ENCODE measurements at regions not wholly inside any gene's neighbourhood (a gene's known extent, or its start where the extent isn't known, plus 50 kb on each side); places are given as distances from the start of the nearest gene placed in this dataset.

GRCh38 chr12:105933671-105934665 lies 204.8 kb downstream of the NUAK1 start:
- Histone ChIP-seq H2AK5ac (ENCODE audit: low read length, severe bottlenecking) (peak overlapping the region; percentile 24), H2BK12ac (ENCODE audit: low read length in 2 of 2) (peak overlapping the region; percentile 33 to 70), H3K27me3 (ENCODE audit: control insufficient read depth in 1 of 2, insufficient read depth in 1 of 2, low read length in 2 of 2) (peaks cover 0 to under 1% of the 10 kb centered on the region in 2 experiments), H3K4me2 (ENCODE audit: low read length, poor library complexity, severe bottlenecking) (no peak overlapping the region), H3K4me1 (ENCODE audit: control insufficient read depth, insufficient read depth, low read depth, low read length) (peaks cover 8% of the 10 kb centered on the region), H3K36me3 (ENCODE audit: control insufficient read depth in 1 of 2, insufficient read depth in 2 of 2, low read depth in 1 of 2, low read length in 2 of 2) (no peaks in the 10 kb centered on the region), H3K23ac (ENCODE audit: low read length in 2 of 2) (no peak overlapping the region), H3K4me3 (ENCODE audit: insufficient read depth in 1 of 2, low read depth in 1 of 2, low read length in 2 of 2) (peak overlapping the region in 1 of 2 experiments; percentile 44), H3K79me1 (replicated peaks; ENCODE audit: low read length, poor library complexity, severe bottlenecking) (no peaks in the 10 kb centered on the region), H2BK15ac (ENCODE audit: low read depth, poor library complexity, severe bottlenecking) (peak overlapping the region; percentile 84), H3K4ac (ENCODE audit: low read depth in 1 of 2, low read length in 2 of 2) (peak overlapping the region; percentile 19), H3K27ac (ENCODE audit: low read length, poor library complexity, severe bottlenecking) (peak overlapping the region; percentile 39), H3K14ac (ENCODE audit: low read length in 2 of 2) (peak overlapping the region in 1 of 2 experiments; percentile 1), H3K9ac (ENCODE audit: low read length) (no peak overlapping the region), H4K91ac (ENCODE audit: low read length) (peak overlapping the region; percentile 92), H4K8ac (ENCODE audit: low read length) (peak overlapping the region; percentile 79), H2AFZ (ENCODE audit: low read depth, low read length) (no peak overlapping the region), H2BK5ac (ENCODE audit: low read depth, low read length, poor library complexity, severe bottlenecking) (peak overlapping the region; percentile 10), H3K9me3 (ENCODE audit: control insufficient read depth, low read length) (no peaks in the 10 kb centered on the region), H3K18ac (ENCODE audit: low read depth in 1 of 2, low read length in 2 of 2) (peak overlapping the region; percentile 50 to 82), H2BK120ac (ENCODE audit: low read depth, low read length) (peak overlapping the region; percentile 81)
- peak; percentile 95 for DNase-seq
- 37% methylated on average over 13 of the region's 13 CpGs for WGBS

DNA sequence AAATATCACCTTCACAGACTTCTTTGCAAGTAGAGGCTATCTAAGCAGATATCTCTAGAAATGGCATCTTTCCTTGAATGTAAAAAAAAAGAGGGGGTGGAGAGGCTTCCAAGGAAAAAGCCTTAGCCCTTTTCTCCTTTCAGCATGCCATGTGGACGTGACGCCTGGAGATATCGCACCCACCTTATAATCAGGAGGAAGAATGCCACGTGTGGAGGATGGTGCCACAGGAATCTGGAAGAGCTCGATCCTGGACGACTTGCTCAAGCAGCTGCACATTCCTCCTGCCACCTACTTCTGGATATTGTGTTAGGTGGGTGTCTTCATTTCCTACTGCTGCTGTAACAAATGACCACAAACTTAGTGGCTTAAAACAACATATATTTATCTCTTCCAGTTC lies 203.6 kb downstream of the NUAK1 start:
- Histone ChIP-seq H3K4me2 (ENCODE audit: low read length, poor library complexity, severe bottlenecking) (no peak overlapping the region), H3K36me3 (ENCODE audit: control insufficient read depth in 1 of 2, insufficient read depth in 2 of 2, low read depth in 1 of 2, low read length in 2 of 2) (no peaks in the 10 kb centered on the region), H4K91ac (ENCODE audit: low read length) (peak overlapping the region; percentile 52), H3K14ac (ENCODE audit: low read length in 2 of 2) (no peak overlapping the region), H2AFZ (ENCODE audit: low read depth, low read length) (no peak overlapping the region), H2AK5ac (ENCODE audit: low read length, severe bottlenecking) (peak overlapping the region; percentile 50), H3K27me3 (ENCODE audit: control insufficient read depth in 1 of 2, insufficient read depth in 1 of 2, low read length in 2 of 2) (peaks cover 0 to 12% of the 10 kb centered on the region in 2 experiments), H3K27ac (ENCODE audit: low read length, poor library complexity, severe bottlenecking) (no peak overlapping the region), H3K79me1 (replicated peaks; ENCODE audit: low read length, poor library complexity, severe bottlenecking) (no peaks in the 10 kb centered on the region), H3K9ac (ENCODE audit: low read length) (no peak overlapping the region), H2BK12ac (ENCODE audit: low read length in 2 of 2) (peak overlapping the region; percentile 46 to 72), H3K4me1 (ENCODE audit: control insufficient read depth, insufficient read depth, low read depth, low read length) (peaks cover 8% of the 10 kb centered on the region), H4K8ac (ENCODE audit: low read length) (no peak overlapping the region), H3K9me3 (ENCODE audit: control insufficient read depth, low read length) (no peaks in the 10 kb centered on the region), H2BK5ac (ENCODE audit: low read depth, low read length, poor library complexity, severe bottlenecking) (no peak overlapping the region), H2BK120ac (ENCODE audit: low read depth, low read length) (peak overlapping the region; percentile 21), H2BK15ac (ENCODE audit: low read depth, poor library complexity, severe bottlenecking) (peak overlapping the region; percentile 28), H3K4me3 (ENCODE audit: insufficient read depth in 1 of 2, low read depth in 1 of 2, low read length in 2 of 2) (no peak overlapping the region), H3K18ac (ENCODE audit: low read depth in 1 of 2, low read length in 2 of 2) (peak overlapping the region; percentile 58 to 71), H3K4ac (ENCODE audit: low read depth in 1 of 2, low read length in 2 of 2) (no peak overlapping the region), H3K23ac (ENCODE audit: low read length in 2 of 2) (no peak overlapping the region)
- WGBS = 74% methylated on average over 5 of the region's 6 CpGs
- DNase-seq = no peak

- H2BK5ac ChIP-seq (ENCODE audit: low read depth, low read length, poor library complexity, severe bottlenecking) = no peak overlapping the region
- H3K4me2 ChIP-seq (ENCODE audit: low read length, poor library complexity, severe bottlenecking) = no peak overlapping the region
- DNase-seq = peak; percentile 50
- no peak overlapping the region for H3K9ac ChIP-seq (ENCODE audit: low read length)
- no peak overlapping the region for H3K14ac ChIP-seq (ENCODE audit: low read length in 2 of 2)
- 67% methylated on average over 3 of the region's 3 CpGs for WGBS
- H3K79me1 ChIP-seq (replicated peaks; ENCODE audit: low read length, poor library complexity, severe bottlenecking) = no peaks in the 10 kb centered on the region
- peak overlapping the region; percentile 16 to 28 for H3K18ac ChIP-seq (ENCODE audit: low read depth in 1 of 2, low read length in 2 of 2)
- no peak overlapping the region for H2BK120ac ChIP-seq (ENCODE audit: low read depth, low read length)
- no peak overlapping the region for H3K4ac ChIP-seq (ENCODE audit: low read depth in 1 of 2, low read length in 2 of 2)
- no peak overlapping the region for H2BK15ac ChIP-seq (ENCODE audit: low read depth, poor library complexity, severe bottlenecking)
- H2BK12ac ChIP-seq (ENCODE audit: low read length in 2 of 2) = peak overlapping the region in 1 of 2 experiments; percentile 17
- H4K91ac ChIP-seq (ENCODE audit: low read length) = peak overlapping the region; percentile 54
- no peak overlapping the region for H3K23ac ChIP-seq (ENCODE audit: low read length in 2 of 2)
- H3K27ac ChIP-seq (ENCODE audit: low read length, poor library complexity, severe bottlenecking) = peak overlapping the region; percentile 16
- no peak overlapping the region for H4K8ac ChIP-seq (ENCODE audit: low read length)
- no peak overlapping the region for H2AFZ ChIP-seq (ENCODE audit: low read depth, low read length)
- H3K4me1 ChIP-seq (ENCODE audit: control insufficient read depth, insufficient read depth, low read depth, low read length) = peaks cover 8% of the 10 kb centered on the region
- H3K9me3 ChIP-seq (ENCODE audit: control insufficient read depth, low read length) = no peaks in the 10 kb centered on the region
- no peaks in the 10 kb centered on the region for H3K36me3 ChIP-seq (ENCODE audit: control insufficient read depth in 1 of 2, insufficient read depth in 2 of 2, low read depth in 1 of 2, low read length in 2 of 2)
- H2AK5ac ChIP-seq (ENCODE audit: low read length, severe bottlenecking) = peak overlapping the region; percentile 4
- H3K27me3 ChIP-seq (ENCODE audit: control insufficient read depth in 1 of 2, insufficient read depth in 1 of 2, low read length in 2 of 2) = peaks cover 0 to 13% of the 10 kb centered on the region in 2 experiments
- H3K4me3 ChIP-seq (ENCODE audit: insufficient read depth in 1 of 2, low read depth in 1 of 2, low read length in 2 of 2) = no peak overlapping the region
Observed at GRCh38 chr12:105935981-105936380, 202.8 kb downstream of the NUAK1 start.

GRCh38 chr12:105936496-105936895 lies 202.3 kb downstream of the NUAK1 start:
- WGBS = 100% methylated on average over 1 of the region's 1 CpG

More at GRCh38 chr12:105936496-105936895, 202.3 kb downstream of the NUAK1 start:
- no peak overlapping the region for H3K14ac ChIP-seq (ENCODE audit: low read length in 2 of 2)
- H2BK5ac ChIP-seq (ENCODE audit: low read depth, low read length, poor library complexity, severe bottlenecking) = no peak overlapping the region
- no peak overlapping the region for H3K18ac ChIP-seq (ENCODE audit: low read depth in 1 of 2, low read length in 2 of 2)
- no peaks in the 10 kb centered on the region for H3K9me3 ChIP-seq (ENCODE audit: control insufficient read depth, low read length)
- peak overlapping the region; percentile 4 for H2AK5ac ChIP-seq (ENCODE audit: low read length, severe bottlenecking)
- peak overlapping the region in 1 of 2 experiments; percentile 2 for H2BK12ac ChIP-seq (ENCODE audit: low read length in 2 of 2)
- no peak overlapping the region for H3K4ac ChIP-seq (ENCODE audit: low read depth in 1 of 2, low read length in 2 of 2)
- no peak overlapping the region for H2AFZ ChIP-seq (ENCODE audit: low read depth, low read length)
- H4K8ac ChIP-seq (ENCODE audit: low read length) = no peak overlapping the region
- peaks cover 0 to 13% of the 10 kb centered on the region in 2 experiments for H3K27me3 ChIP-seq (ENCODE audit: control insufficient read depth in 1 of 2, insufficient read depth in 1 of 2, low read length in 2 of 2)
- no peak overlapping the region for H3K4me2 ChIP-seq (ENCODE audit: low read length, poor library complexity, severe bottlenecking)
- no peaks in the 10 kb centered on the region for H3K79me1 ChIP-seq (replicated peaks; ENCODE audit: low read length, poor library complexity, severe bottlenecking)
- H3K27ac ChIP-seq (ENCODE audit: low read length, poor library complexity, severe bottlenecking) = no peak overlapping the region
- no peak for DNase-seq
- no peak overlapping the region for H2BK15ac ChIP-seq (ENCODE audit: low read depth, poor library complexity, severe bottlenecking)
- no peak overlapping the region for H3K23ac ChIP-seq (ENCODE audit: low read length in 2 of 2)
- peaks cover 8% of the 10 kb centered on the region for H3K4me1 ChIP-seq (ENCODE audit: control insufficient read depth, insufficient read depth, low read depth, low read length)
- no peak overlapping the region for H3K4me3 ChIP-seq (ENCODE audit: insufficient read depth in 1 of 2, low read depth in 1 of 2, low read length in 2 of 2)
- no peak overlapping the region for H3K9ac ChIP-seq (ENCODE audit: low read length)
- H4K91ac ChIP-seq (ENCODE audit: low read length) = no peak overlapping the region
- H3K36me3 ChIP-seq (ENCODE audit: control insufficient read depth in 1 of 2, insufficient read depth in 2 of 2, low read depth in 1 of 2, low read length in 2 of 2) = no peaks in the 10 kb centered on the region
- H2BK120ac ChIP-seq (ENCODE audit: low read depth, low read length) = no peak overlapping the region

Measured in mesenchymal stem cell (in vitro differentiated cells and primary cell).